K562 (cell line): ENCODE measurements at regions not wholly inside any gene's neighbourhood (a gene's known extent, or its start where the extent isn't known, plus 50 kb on each side); places are given as distances from the start of the nearest gene placed in this dataset.

Source experiments
- ATAC-seq: fragments of 200-7000 bp; cut with Tn5 transposase; 3 replicates; pipeline ENCODE4 v1.9.1; 2020; ENCODE audit warnings: moderate library complexity
- BruUV-seq: library from RNA; stranded (reverse); fragments of 400-500 nt; replicated peaks from 2 replicates; lab custom pipeline; 2021; lab: Mats Ljungman, UMichigan
- CTCF ChIA-PET: fragments of 300-600 bp; formaldehyde crosslinking; extraction: SDS; loops from one replicate; lab custom pipeline; 2021; ENCODE audit warnings: low intra/inter-chr PET ratio; lab: Yijun Ruan, JAX
- POLR2A ChIA-PET: fragments of 300-600, 350-650 bp; sonication (Branson Sonifier 250); formaldehyde crosslinking; extraction: SDS; loops from one replicate; lab custom pipeline; 2021; ENCODE audit warnings: antibody characterized with exemption, inconsistent platforms; lab: Yijun Ruan, JAX
- DNase-seq, 4 experiments: peaks; one replicate each; pipeline versions ENCODE4 v3.0.0 to v3.0.0-alpha.2; 2011 to 2018; ENCODE audit warnings: low spot score in 3 of 4, mixed read lengths in 3 of 4; ENCODE audit errors: extremely low read depth in 1 of 4
- FAIRE-seq: peaks from 2 replicates; lab custom pipeline; 2011; peaks lifted over from hg19 to GRCh38; lab: Jason Lieb, UNC
- H2AFZ ChIP-seq: 2 replicates; pipeline ENCODE4 v1.6.0; 2011; ENCODE audit warnings: low read depth, low read length, control low read depth, inconsistent platforms
- H3K27ac ChIP-seq: fragments of 200-600 bp; 3 replicates; pipeline ENCODE4 v1.8.0; 2011; ENCODE audit warnings: low read depth, mild to moderate bottlenecking, control low read depth, inconsistent platforms, low read length, moderate library complexity, mixed read lengths; ENCODE audit errors: extremely low read depth
- H3K27me3 ChIP-seq, 2 experiments: fragments of 300-600 bp in 1 of 2; 2 replicates in 1 of 2; 3 replicates in 1 of 2; pipeline versions ENCODE4 v1.6.0 to v1.8.0; 2011; ENCODE audit warnings: inconsistent platforms in 2 of 2, low read length in 2 of 2, mild to moderate bottlenecking in 1 of 2, mixed read lengths in 1 of 2, moderate library complexity in 1 of 2; ENCODE audit not compliant: control insufficient read depth in 2 of 2, insufficient read depth in 2 of 2
- H3K36me3 ChIP-seq: fragments of 300-600 bp; 3 replicates; pipeline ENCODE4 v1.8.0; 2011; ENCODE audit warnings: mild to moderate bottlenecking, low read length, inconsistent platforms; ENCODE audit not compliant: control insufficient read depth, insufficient read depth
- H3K4me1 ChIP-seq, 2 experiments: fragments of 200-600 bp in 1 of 2; replicated peaks in 1 of 2; 2 replicates in 1 of 2; 3 replicates in 1 of 2; pipeline versions ENCODE4 v1.5.1 to v1.8.0; 2011; ENCODE audit warnings: inconsistent platforms in 2 of 2, low read length in 2 of 2, mild to moderate bottlenecking in 1 of 2, mixed read lengths in 1 of 2, moderate library complexity in 1 of 2; ENCODE audit not compliant: control insufficient read depth in 2 of 2, insufficient read depth in 2 of 2
- H3K4me2 ChIP-seq: 2 replicates; pipeline ENCODE4 v1.6.1; 2011; ENCODE audit warnings: low read length, control low read depth, inconsistent platforms, mixed read lengths; ENCODE audit not compliant: insufficient read depth
- H3K4me3 ChIP-seq: fragments of 200-600 bp; sonication (generic), shearing (Covaris generic); 2 replicates; pipeline ENCODE4 v1.5.1; 2016; ENCODE audit warnings: control low read depth, inconsistent platforms
- H3K79me2 ChIP-seq: fragments of 200-600 bp; 3 replicates; pipeline ENCODE4 v1.8.0; 2011; ENCODE audit warnings: low read length, inconsistent platforms; ENCODE audit not compliant: control insufficient read depth, insufficient read depth
- H3K9ac ChIP-seq, 2 experiments: 2 replicates each; pipeline versions ENCODE4 v1.6.0 to v1.6.1; 2011; ENCODE audit warnings: low read depth in 2 of 2, low read length in 2 of 2, control low read depth in 1 of 2, inconsistent platforms in 1 of 2, mild to moderate bottlenecking in 1 of 2, mixed read lengths in 1 of 2; ENCODE audit not compliant: insufficient read depth in 1 of 2
- H3K9me1 ChIP-seq: one replicate; pipeline ENCODE4 v1.6.0; 2011; ENCODE audit warnings: inconsistent platforms, mild to moderate bottlenecking, low read length, moderate library complexity; ENCODE audit not compliant: control insufficient read depth, insufficient read depth
- H3K9me3 ChIP-seq: replicated peaks from 2 replicates; pipeline ENCODE4 v1.5.1; 2011; ENCODE audit warnings: low read depth, low read length, inconsistent platforms; ENCODE audit not compliant: control insufficient read depth, insufficient read depth
- H4K20me1 ChIP-seq: replicated peaks from 2 replicates; pipeline ENCODE4 v1.6.1; 2011; ENCODE audit warnings: low read length, inconsistent platforms, mixed read lengths; ENCODE audit not compliant: control insufficient read depth, insufficient read depth
- JUNB ChIP-seq: fragments of 450-650 bp; formaldehyde crosslinking; conservative IDR thresholded peaks from 2 replicates; pipeline ENCODE4 v1.4.0; 2020; ENCODE audit warnings: mild to moderate bottlenecking
- KLF6 ChIP-seq: fragments of 250-450 bp; sonication (Bioruptor Pico); IDR thresholded peaks from 2 replicates; pipeline ENCODE4 v1.4.0; 2020; ENCODE audit warnings: mild to moderate bottlenecking, moderate library complexity, borderline replicate concordance
- YY1 ChIP-seq, 3 experiments: IDR thresholded peaks; 2 replicates each; pipeline ENCODE4 v1.6.1; 2011; ENCODE audit warnings: low read length in 2 of 3, mild to moderate bottlenecking in 2 of 3, moderate library complexity in 2 of 3, borderline replicate concordance in 1 of 3, control low read depth in 1 of 3, low read depth in 1 of 3; ENCODE audit not compliant: insufficient read depth in 3 of 3, insufficient replicate concordance in 2 of 3, control insufficient read depth in 1 of 3, insufficient read length in 1 of 3; ENCODE audit errors: extremely low read depth in 1 of 3
- WGBS: fragments of 100-300 bp; shearing (Covaris generic); methylation state at CpG from one replicate; pipeline ENCODE4 v1.1.6; 2016; ENCODE audit warnings: low coverage, mixed read lengths; ENCODE audit not compliant: insufficient coverage; ENCODE audit errors: missing lambda C conversion rate; 5-methylcytosine and 5-hydroxymethylcytosine counted together
- in situ Hi-C: fragments of 300-500 bp; cut with MboI; formaldehyde crosslinking; loops from 4 replicates; pipeline ENCODE4 v1.15.0; 2018; ENCODE audit warnings: inconsistent platforms, mixed read lengths
- intact Hi-C: fragments of 100-400 bp; cut with micrococcal nuclease; formaldehyde crosslinking; loops from 2 replicates; pipeline ENCODE4 v1.14.2; 2022
- TF ChIP-seq, protein P1 (sequence below): fragments of 450-650 bp; formaldehyde crosslinking; IDR thresholded peaks from 2 replicates; pipeline ENCODE4 v1.4.0; 2020; ENCODE audit warnings: mild to moderate bottlenecking, moderate library complexity
- TF ChIP-seq, protein P2 (sequence below): fragments of 200-600 bp; sonication (generic); IDR thresholded peaks from one replicate; pipeline ENCODE4 v1.6.1; 2012; ENCODE audit warnings: mild to moderate bottlenecking, low read depth, low read length, inconsistent platforms
- TF ChIP-seq, protein P3 (sequence below): fragments of 250-450 bp; sonication (Bioruptor Pico); IDR thresholded peaks from 2 replicates; pipeline ENCODE4 v1.5.1; 2021; ENCODE audit warnings: mild to moderate bottlenecking

GRCh38 chr9:12613071-12613470 is 80.1 kb upstream of the TYRP1 start:
- ChIA-PET POLR2A (no interaction called here), CTCF (no interaction called here)
- TF ChIP-seq JUNB (CRISPR knock-in tag) (no peak), KLF6 (CRISPR knock-in tag) (no peak), YY1 (IDR thresholded peaks at IDR 0.05; ENCODE audit: borderline replicate concordance in 1 of 3, control insufficient read depth in 1 of 3, extremely low read depth in 1 of 3, insufficient read depth in 3 of 3, insufficient read length in 1 of 3, insufficient replicate concordance in 2 of 3, low read depth in 1 of 3, low read length in 2 of 3) (no peak)
- TF ChIP-seq, protein P1, sequence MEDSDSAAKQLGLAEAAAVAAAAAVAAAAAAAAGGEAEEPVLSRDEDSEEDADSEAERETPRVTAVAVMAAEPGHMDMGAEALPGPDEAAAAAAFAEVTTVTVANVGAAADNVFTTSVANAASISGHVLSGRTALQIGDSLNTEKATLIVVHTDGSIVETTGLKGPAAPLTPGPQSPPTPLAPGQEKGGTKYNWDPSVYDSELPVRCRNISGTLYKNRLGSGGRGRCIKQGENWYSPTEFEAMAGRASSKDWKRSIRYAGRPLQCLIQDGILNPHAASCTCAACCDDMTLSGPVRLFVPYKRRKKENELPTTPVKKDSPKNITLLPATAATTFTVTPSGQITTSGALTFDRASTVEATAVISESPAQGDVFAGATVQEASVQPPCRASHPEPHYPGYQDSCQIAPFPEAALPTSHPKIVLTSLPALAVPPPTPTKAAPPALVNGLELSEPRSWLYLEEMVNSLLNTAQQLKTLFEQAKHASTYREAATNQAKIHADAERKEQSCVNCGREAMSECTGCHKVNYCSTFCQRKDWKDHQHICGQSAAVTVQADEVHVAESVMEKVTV (CRISPR knock-in tag): no peak
- TF ChIP-seq, protein P2, sequence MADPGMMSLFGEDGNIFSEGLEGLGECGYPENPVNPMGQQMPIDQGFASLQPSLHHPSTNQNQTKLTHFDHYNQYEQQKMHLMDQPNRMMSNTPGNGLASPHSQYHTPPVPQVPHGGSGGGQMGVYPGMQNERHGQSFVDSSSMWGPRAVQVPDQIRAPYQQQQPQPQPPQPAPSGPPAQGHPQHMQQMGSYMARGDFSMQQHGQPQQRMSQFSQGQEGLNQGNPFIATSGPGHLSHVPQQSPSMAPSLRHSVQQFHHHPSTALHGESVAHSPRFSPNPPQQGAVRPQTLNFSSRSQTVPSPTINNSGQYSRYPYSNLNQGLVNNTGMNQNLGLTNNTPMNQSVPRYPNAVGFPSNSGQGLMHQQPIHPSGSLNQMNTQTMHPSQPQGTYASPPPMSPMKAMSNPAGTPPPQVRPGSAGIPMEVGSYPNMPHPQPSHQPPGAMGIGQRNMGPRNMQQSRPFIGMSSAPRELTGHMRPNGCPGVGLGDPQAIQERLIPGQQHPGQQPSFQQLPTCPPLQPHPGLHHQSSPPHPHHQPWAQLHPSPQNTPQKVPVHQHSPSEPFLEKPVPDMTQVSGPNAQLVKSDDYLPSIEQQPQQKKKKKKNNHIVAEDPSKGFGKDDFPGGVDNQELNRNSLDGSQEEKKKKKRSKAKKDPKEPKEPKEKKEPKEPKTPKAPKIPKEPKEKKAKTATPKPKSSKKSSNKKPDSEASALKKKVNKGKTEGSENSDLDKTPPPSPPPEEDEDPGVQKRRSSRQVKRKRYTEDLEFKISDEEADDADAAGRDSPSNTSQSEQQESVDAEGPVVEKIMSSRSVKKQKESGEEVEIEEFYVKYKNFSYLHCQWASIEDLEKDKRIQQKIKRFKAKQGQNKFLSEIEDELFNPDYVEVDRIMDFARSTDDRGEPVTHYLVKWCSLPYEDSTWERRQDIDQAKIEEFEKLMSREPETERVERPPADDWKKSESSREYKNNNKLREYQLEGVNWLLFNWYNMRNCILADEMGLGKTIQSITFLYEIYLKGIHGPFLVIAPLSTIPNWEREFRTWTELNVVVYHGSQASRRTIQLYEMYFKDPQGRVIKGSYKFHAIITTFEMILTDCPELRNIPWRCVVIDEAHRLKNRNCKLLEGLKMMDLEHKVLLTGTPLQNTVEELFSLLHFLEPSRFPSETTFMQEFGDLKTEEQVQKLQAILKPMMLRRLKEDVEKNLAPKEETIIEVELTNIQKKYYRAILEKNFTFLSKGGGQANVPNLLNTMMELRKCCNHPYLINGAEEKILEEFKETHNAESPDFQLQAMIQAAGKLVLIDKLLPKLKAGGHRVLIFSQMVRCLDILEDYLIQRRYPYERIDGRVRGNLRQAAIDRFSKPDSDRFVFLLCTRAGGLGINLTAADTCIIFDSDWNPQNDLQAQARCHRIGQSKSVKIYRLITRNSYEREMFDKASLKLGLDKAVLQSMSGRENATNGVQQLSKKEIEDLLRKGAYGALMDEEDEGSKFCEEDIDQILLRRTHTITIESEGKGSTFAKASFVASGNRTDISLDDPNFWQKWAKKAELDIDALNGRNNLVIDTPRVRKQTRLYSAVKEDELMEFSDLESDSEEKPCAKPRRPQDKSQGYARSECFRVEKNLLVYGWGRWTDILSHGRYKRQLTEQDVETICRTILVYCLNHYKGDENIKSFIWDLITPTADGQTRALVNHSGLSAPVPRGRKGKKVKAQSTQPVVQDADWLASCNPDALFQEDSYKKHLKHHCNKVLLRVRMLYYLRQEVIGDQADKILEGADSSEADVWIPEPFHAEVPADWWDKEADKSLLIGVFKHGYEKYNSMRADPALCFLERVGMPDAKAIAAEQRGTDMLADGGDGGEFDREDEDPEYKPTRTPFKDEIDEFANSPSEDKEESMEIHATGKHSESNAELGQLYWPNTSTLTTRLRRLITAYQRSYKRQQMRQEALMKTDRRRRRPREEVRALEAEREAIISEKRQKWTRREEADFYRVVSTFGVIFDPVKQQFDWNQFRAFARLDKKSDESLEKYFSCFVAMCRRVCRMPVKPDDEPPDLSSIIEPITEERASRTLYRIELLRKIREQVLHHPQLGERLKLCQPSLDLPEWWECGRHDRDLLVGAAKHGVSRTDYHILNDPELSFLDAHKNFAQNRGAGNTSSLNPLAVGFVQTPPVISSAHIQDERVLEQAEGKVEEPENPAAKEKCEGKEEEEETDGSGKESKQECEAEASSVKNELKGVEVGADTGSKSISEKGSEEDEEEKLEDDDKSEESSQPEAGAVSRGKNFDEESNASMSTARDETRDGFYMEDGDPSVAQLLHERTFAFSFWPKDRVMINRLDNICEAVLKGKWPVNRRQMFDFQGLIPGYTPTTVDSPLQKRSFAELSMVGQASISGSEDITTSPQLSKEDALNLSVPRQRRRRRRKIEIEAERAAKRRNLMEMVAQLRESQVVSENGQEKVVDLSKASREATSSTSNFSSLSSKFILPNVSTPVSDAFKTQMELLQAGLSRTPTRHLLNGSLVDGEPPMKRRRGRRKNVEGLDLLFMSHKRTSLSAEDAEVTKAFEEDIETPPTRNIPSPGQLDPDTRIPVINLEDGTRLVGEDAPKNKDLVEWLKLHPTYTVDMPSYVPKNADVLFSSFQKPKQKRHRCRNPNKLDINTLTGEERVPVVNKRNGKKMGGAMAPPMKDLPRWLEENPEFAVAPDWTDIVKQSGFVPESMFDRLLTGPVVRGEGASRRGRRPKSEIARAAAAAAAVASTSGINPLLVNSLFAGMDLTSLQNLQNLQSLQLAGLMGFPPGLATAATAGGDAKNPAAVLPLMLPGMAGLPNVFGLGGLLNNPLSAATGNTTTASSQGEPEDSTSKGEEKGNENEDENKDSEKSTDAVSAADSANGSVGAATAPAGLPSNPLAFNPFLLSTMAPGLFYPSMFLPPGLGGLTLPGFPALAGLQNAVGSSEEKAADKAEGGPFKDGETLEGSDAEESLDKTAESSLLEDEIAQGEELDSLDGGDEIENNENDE: no peak
- TF ChIP-seq, protein P3, sequence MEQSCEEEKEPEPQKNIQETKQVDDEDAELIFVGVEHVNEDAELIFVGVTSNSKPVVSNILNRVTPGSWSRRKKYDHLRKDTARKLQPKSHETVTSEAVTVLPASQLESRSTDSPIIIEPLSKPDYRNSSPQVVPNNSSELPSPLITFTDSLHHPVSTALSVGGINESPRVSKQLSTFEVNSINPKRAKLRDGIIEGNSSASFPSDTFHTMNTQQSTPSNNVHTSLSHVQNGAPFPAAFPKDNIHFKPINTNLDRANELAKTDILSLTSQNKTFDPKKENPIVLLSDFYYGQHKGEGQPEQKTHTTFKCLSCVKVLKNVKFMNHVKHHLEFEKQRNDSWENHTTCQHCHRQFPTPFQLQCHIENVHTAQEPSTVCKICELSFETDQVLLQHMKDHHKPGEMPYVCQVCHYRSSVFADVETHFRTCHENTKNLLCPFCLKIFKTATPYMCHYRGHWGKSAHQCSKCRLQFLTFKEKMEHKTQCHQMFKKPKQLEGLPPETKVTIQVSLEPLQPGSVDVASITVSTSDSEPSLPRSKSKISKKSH (CRISPR knock-in tag): no peak
- Histone ChIP-seq H3K36me3 (no peaks in the 10 kb centered on the region), H3K4me3 (no peak overlapping the region), H4K20me1 (no peaks in the 10 kb centered on the region), H3K4me2 (no peak overlapping the region), H3K79me2 (no peaks in the 10 kb centered on the region), H2AFZ (no peak overlapping the region), H3K9ac (no peak overlapping the region), H3K9me3 (no peaks in the 10 kb centered on the region), H3K27ac (no peak overlapping the region), H3K27me3 (no peaks in the 10 kb centered on the region), H3K9me1 (no peaks in the 10 kb centered on the region), H3K4me1 (no peaks in the 10 kb centered on the region)
- intact Hi-C loops (no loop called here), in situ Hi-C loops (no loop called here)
- FAIRE-seq (no peak), DNase-seq (no peak), ATAC-seq (no peak)
- BruUV-seq: no TSS peak
- WGBS: 0% methylated on average over 1 of the region's 1 CpG
